K562 (cell line): ENCODE measurements at regions not wholly inside any gene's neighbourhood (a gene's known extent, or its start where the extent isn't known, plus 50 kb on each side); places are given as distances from the start of the nearest gene placed in this dataset.

Source experiments
- ARID1B ChIP-seq: fragments of 450-650 bp; IDR thresholded peaks from 2 replicates; pipeline ENCODE4 v1.6.1; 2016; ENCODE audit warnings: antibody characterized with exemption, mild to moderate bottlenecking, inconsistent platforms
- BCOR ChIP-seq: fragments of 450-650 bp; IDR thresholded peaks from 2 replicates; pipeline ENCODE4 v1.6.1; 2016
- CBFA2T3 ChIP-seq: fragments of 450-650 bp; IDR thresholded peaks from 2 replicates; pipeline ENCODE4 v1.6.1; 2017
- CREB5 ChIP-seq: fragments of 250-450 bp; sonication (Bioruptor Pico); IDR thresholded peaks from 2 replicates; pipeline ENCODE4 v1.5.0; 2020; ENCODE audit warnings: mild to moderate bottlenecking
- ELF4 ChIP-seq: fragments of 450-650 bp; formaldehyde crosslinking; IDR thresholded peaks from 2 replicates; pipeline ENCODE4 v1.4.0; 2022; ENCODE audit warnings: missing genetic modification characterization
- ETS2 ChIP-seq: IDR thresholded peaks from 2 replicates; pipeline ENCODE4 v1.6.1; 2016; ENCODE audit warnings: borderline replicate concordance, missing genetic modification characterization, mild to moderate bottlenecking, moderate library complexity, missing compliant biosample characterization; ENCODE audit not compliant: poor library complexity, severe bottlenecking
- FOXK2 ChIP-seq, 2 experiments: fragments of 450-650 bp; IDR thresholded peaks in 1 of 2; conservative IDR thresholded peaks in 1 of 2; 2 replicates each; pipeline ENCODE4 v1.6.1; 2016; ENCODE audit warnings: low read depth in 2 of 2, mild to moderate bottlenecking in 1 of 2
- HDAC8 ChIP-seq: fragments of 450-650 bp; IDR thresholded peaks from 2 replicates; pipeline ENCODE4 v1.6.1; 2016; ENCODE audit warnings: mild to moderate bottlenecking, missing genetic modification characterization, moderate library complexity, missing compliant biosample characterization
- HNRNPLL ChIP-seq: fragments of 200-400 bp; formaldehyde crosslinking; IDR thresholded peaks from 2 replicates; pipeline ENCODE4 v1.6.1; 2017; ENCODE audit warnings: low read length, low read depth, mild to moderate bottlenecking; ENCODE audit not compliant: poor library complexity, severe bottlenecking
- JUN ChIP-seq, 2 experiments: sonication (generic) in 1 of 2; formaldehyde crosslinking in 1 of 2; IDR thresholded peaks; 2 replicates each; pipeline versions ENCODE4 v1.6.1 to v1.8.0; 2012 to 2022; ENCODE audit warnings: borderline replicate concordance in 2 of 2, mild to moderate bottlenecking in 2 of 2, improper control_type of control experiment in 1 of 2, low read depth in 1 of 2, low read length in 1 of 2, missing genetic modification reagents in 1 of 2
- KLF1 ChIP-seq: fragments of 450-650 bp; IDR thresholded peaks from 2 replicates; pipeline ENCODE4 v1.6.1; 2016; ENCODE audit warnings: missing genetic modification characterization, missing compliant biosample characterization
- MCM7 ChIP-seq, 2 experiments: fragments of 450-650 bp; IDR thresholded peaks; 2 replicates each; pipeline ENCODE4 v1.6.1; 2016 to 2018
- PHF20 ChIP-seq: fragments of 450-650 bp; IDR thresholded peaks from 2 replicates; pipeline ENCODE4 v1.6.1; 2018; ENCODE audit not compliant: partially characterized antibody
- RBFOX2 ChIP-seq: fragments of 200-400 bp; formaldehyde crosslinking; IDR thresholded peaks from 2 replicates; pipeline ENCODE4 v1.6.1; 2017; ENCODE audit warnings: low read depth, mild to moderate bottlenecking, low read length, moderate library complexity
- RBM25 ChIP-seq: fragments of 200-400 bp; formaldehyde crosslinking; IDR thresholded peaks from 2 replicates; pipeline ENCODE4 v1.6.1; 2018; ENCODE audit warnings: low read length, low read depth, moderate library complexity; ENCODE audit not compliant: severe bottlenecking
- RBM34 ChIP-seq: fragments of 200-400 bp; formaldehyde crosslinking; IDR thresholded peaks from 2 replicates; pipeline ENCODE4 v1.6.1; 2018; ENCODE audit warnings: low read length, borderline replicate concordance; ENCODE audit not compliant: insufficient read depth
- SAFB ChIP-seq: fragments of 200-400 bp; formaldehyde crosslinking; IDR thresholded peaks from 2 replicates; pipeline ENCODE4 v1.6.1; 2017; ENCODE audit warnings: low read depth, low read length, borderline replicate concordance
- SMARCE1 ChIP-seq: fragments of 450-650 bp; IDR thresholded peaks from 2 replicates; pipeline ENCODE4 v1.7.1; 2016; ENCODE audit warnings: mild to moderate bottlenecking
- TCF3 ChIP-seq: sonication (generic); formaldehyde crosslinking; IDR thresholded peaks from 2 replicates; pipeline ENCODE4 v1.4.0; 2020; ENCODE audit warnings: mild to moderate bottlenecking, missing genetic modification reagents
- THAP7 ChIP-seq: fragments of 250-450 bp; sonication (Bioruptor Pico); IDR thresholded peaks from 2 replicates; pipeline ENCODE4 v1.5.0; 2021
- ZBTB11 ChIP-seq, 3 experiments: fragments of 200-800 bp in 1 of 3; fragments of 250-450 bp in 1 of 3; fragments of 450-650 bp in 1 of 3; sonication (Bioruptor Pico) in 1 of 3; sonication (Bioruptor generic) in 1 of 3; formaldehyde crosslinking in 1 of 3; IDR thresholded peaks; 2 replicates each; pipeline versions ENCODE4 v1.6.1 to v1.8.0; 2016 to 2022; ENCODE audit warnings: mild to moderate bottlenecking in 2 of 3, missing genetic modification characterization in 2 of 3, missing compliant biosample characterization in 1 of 3, moderate library complexity in 1 of 3
- ZNF143 ChIP-seq: sonication (generic); formaldehyde crosslinking; IDR thresholded peaks from 2 replicates; pipeline ENCODE4 v1.9.0; 2022; ENCODE audit warnings: mild to moderate bottlenecking, missing genetic modification reagents
- ZNF507 ChIP-seq: conservative IDR thresholded peaks from 2 replicates; pipeline ENCODE4 v1.6.1; 2017; ENCODE audit warnings: missing genetic modification characterization, missing compliant biosample characterization
- ZNF644 ChIP-seq: fragments of 200-800 bp; sonication (Bioruptor generic); IDR thresholded peaks from 2 replicates; pipeline ENCODE4 v1.6.1; 2016; ENCODE audit warnings: low read depth, missing genetic modification characterization, missing compliant biosample characterization
- TF ChIP-seq, protein P1 (sequence below): fragments of 250-450 bp; sonication (Bioruptor Pico); IDR thresholded peaks from 2 replicates; pipeline ENCODE4 v1.8.0; 2022; ENCODE audit warnings: moderate library complexity, mild to moderate bottlenecking, inconsistent platforms

- TF ChIP-seq ZBTB11 (CRISPR knock-in tag; IDR thresholded peaks at IDR 0.05), result no peak
- TF ChIP-seq ZNF143, result no peak
- no peak for TF ChIP-seq HNRNPLL
- no peak for TF ChIP-seq ZNF507 (tag)
- peak; percentile 83; the same call in 1 of the 2 replicates for TF ChIP-seq SMARCE1
- TF ChIP-seq RBFOX2, result no peak
- peak; percentile 96 for TF ChIP-seq ARID1B
- TF ChIP-seq PHF20, result no peak
- no peak for TF ChIP-seq THAP7
- TF ChIP-seq ETS2 (tag), result no peak
- TF ChIP-seq BCOR, result no peak
- TF ChIP-seq HDAC8 (tag), result no peak
- 0 out of 4 replicates have a peak, but pooled peaks have one; percentile 13 to 32 for TF ChIP-seq FOXK2 (conservative IDR thresholded peaks at IDR 0.05 in 1 of 2, IDR thresholded peaks at IDR 0.05 in 1 of 2; ENCODE audit: low read depth in 2 of 2)
- TF ChIP-seq SAFB, result no peak
- TF ChIP-seq, protein P1, sequence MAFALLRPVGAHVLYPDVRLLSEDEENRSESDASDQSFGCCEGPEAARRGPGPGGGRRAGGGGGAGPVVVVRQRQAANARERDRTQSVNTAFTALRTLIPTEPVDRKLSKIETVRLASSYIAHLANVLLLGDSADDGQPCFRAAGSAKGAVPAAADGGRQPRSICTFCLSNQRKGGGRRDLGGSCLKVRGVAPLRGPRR (CRISPR knock-in tag), result no peak
- TF ChIP-seq MCM7 (IDR thresholded peaks at IDR 0.05), result no peak
- no peak for TF ChIP-seq RBM34
- TF ChIP-seq CBFA2T3, result peak; percentile 89
- 0 out of 2 replicates have a peak, but pooled peaks have one; percentile 59 for TF ChIP-seq ELF4 (CRISPR knock-in tag)
- peak; percentile 74 for TF ChIP-seq TCF3 (CRISPR knock-in tag)
- no peak for TF ChIP-seq JUN (IDR thresholded peaks at IDR 0.05; ENCODE audit: borderline replicate concordance, low read depth, low read length)
- no peak for TF ChIP-seq JUN (CRISPR knock-in tag; IDR thresholded peaks at IDR 0.05; ENCODE audit: borderline replicate concordance)
- no peak for TF ChIP-seq CREB5
- no peak for TF ChIP-seq ZNF644
- TF ChIP-seq RBM25, result no peak
- no peak for TF ChIP-seq KLF1 (tag)
Measured at GRCh38 chr5:175129121-175129520, 314.9 kb downstream of the DRD1 start (continued).
